CD8-positive, alpha-beta memory T cell (primary cell): ENCODE measurements at regions not wholly inside any gene's neighbourhood (a gene's known extent, or its start where the extent isn't known, plus 50 kb on each side); places are given as distances from the start of the nearest gene placed in this dataset.
A peak's percentile ranks its signal among the peaks of the same experiment; 100 is the strongest.
"Not testable (repeated sequence)": the region's sequence is repeated elsewhere in the genome, so short reads cannot be mapped to it uniquely, and the experiment has no call there.

Source experiments
- CTCF ChIA-PET: fragments of 350-600 bp; sonication (Branson Sonifier 250); formaldehyde crosslinking; loops from one replicate; lab custom pipeline; 2021; ENCODE audit warnings: antibody characterized with exemption; lab: Charles Lee
- POLR2A ChIA-PET: fragments of 350-600 bp; sonication (Branson Sonifier 250); formaldehyde crosslinking; loops from one replicate; lab custom pipeline; 2021; ENCODE audit warnings: antibody characterized with exemption; lab: Charles Lee
- DNase-seq, 5 donors: peaks; one replicate each; pipeline versions ENCODE4 v3.0.0 to v3.0.0-alpha.2; 2020 to 2022; ENCODE audit warnings: mixed read lengths in 1 of 5
- H3K27ac ChIP-seq: one replicate; pipeline ENCODE4 v1.7.0; 2013; ENCODE audit warnings: low read depth, mild to moderate bottlenecking, low read length, moderate library complexity
- H3K27me3 ChIP-seq: 2 replicates; pipeline ENCODE4 v1.7.0; 2013; ENCODE audit warnings: low read length, mild to moderate bottlenecking; ENCODE audit not compliant: insufficient read depth, poor library complexity, severe bottlenecking
- H3K36me3 ChIP-seq: 2 replicates; pipeline ENCODE4 v1.7.0; 2013; ENCODE audit warnings: mild to moderate bottlenecking, low read length, moderate library complexity; ENCODE audit not compliant: insufficient read depth
- H3K4me1 ChIP-seq: 2 replicates; pipeline ENCODE4 v1.7.0; 2013; ENCODE audit warnings: mild to moderate bottlenecking, low read length, moderate library complexity; ENCODE audit not compliant: insufficient read depth
- H3K4me3 ChIP-seq: 2 replicates; pipeline ENCODE4 v1.7.0; 2013; ENCODE audit warnings: mild to moderate bottlenecking, low read length
- H3K9me3 ChIP-seq: 2 replicates; pipeline ENCODE4 v1.7.0; 2013; ENCODE audit warnings: mild to moderate bottlenecking, low read length
- H3K27ac Mint-ChIP-seq, 8 donors: one replicate each; pipeline ENCODE4 v1.8.0; 2020 to 2021; ENCODE audit warnings: mixed read lengths in 8 of 8, mild to moderate bottlenecking in 6 of 8, inconsistent platforms in 3 of 8, moderate library complexity in 3 of 8
- H3K27me3 Mint-ChIP-seq, 2 donors: one replicate each; pipeline ENCODE4 v1.8.0; 2020 to 2021; ENCODE audit warnings: mixed read lengths in 2 of 2, mild to moderate bottlenecking in 1 of 2, moderate library complexity in 1 of 2
- H3K36me3 Mint-ChIP-seq, 3 donors: one replicate each; pipeline ENCODE4 v1.8.0; 2020 to 2021; ENCODE audit warnings: mixed read lengths in 3 of 3, inconsistent platforms in 1 of 3, mild to moderate bottlenecking in 1 of 3
- H3K4me1 Mint-ChIP-seq, 3 donors: one replicate each; pipeline ENCODE4 v1.8.0; 2020 to 2021; ENCODE audit warnings: mixed read lengths in 3 of 3, inconsistent platforms in 1 of 3, mild to moderate bottlenecking in 1 of 3
- H3K4me3 Mint-ChIP-seq, 7 donors: one replicate each; pipeline ENCODE4 v1.8.0; 2020 to 2021; ENCODE audit warnings: mixed read lengths in 7 of 7, mild to moderate bottlenecking in 6 of 7, moderate library complexity in 4 of 7, inconsistent platforms in 2 of 7
- H3K9me3 Mint-ChIP-seq, 5 donors: one replicate each; pipeline ENCODE4 v1.8.0; 2020 to 2022; ENCODE audit warnings: mixed read lengths in 5 of 5, mild to moderate bottlenecking in 3 of 5, moderate library complexity in 2 of 5, inconsistent platforms in 1 of 5

- Histone ChIP-seq H3K4me1 (no peaks in the 10 kb centered on the region), H3K36me3 (no peaks in the 10 kb centered on the region), H3K9me3 (no peaks in the 10 kb centered on the region), H3K27ac (no peak overlapping the region), H3K27me3 (no peaks in the 10 kb centered on the region), H3K4me3 (no peak overlapping the region)
- no peaks in the 10 kb centered on the region for H3K27me3 Mint-ChIP-seq
- POLR2A ChIA-PET, result no interaction called here
- no peak for DNase-seq
- no peak overlapping the region for H3K27ac Mint-ChIP-seq
- no peak overlapping the region for H3K4me3 Mint-ChIP-seq
- H3K4me1 Mint-ChIP-seq, result peaks cover 0 to 6% (median 0%) of the 10 kb centered on the region in 3 donors
- H3K9me3 Mint-ChIP-seq, result no peaks in the 10 kb centered on the region
- H3K36me3 Mint-ChIP-seq, result peaks cover 0 to 1% (median 0%) of the 10 kb centered on the region in 3 donors
- CTCF ChIA-PET, result no interaction called here
These were observed 102.8 kb upstream of the AMZ2 start for GRCh38 chr17:68145088-68145487.

DNA sequence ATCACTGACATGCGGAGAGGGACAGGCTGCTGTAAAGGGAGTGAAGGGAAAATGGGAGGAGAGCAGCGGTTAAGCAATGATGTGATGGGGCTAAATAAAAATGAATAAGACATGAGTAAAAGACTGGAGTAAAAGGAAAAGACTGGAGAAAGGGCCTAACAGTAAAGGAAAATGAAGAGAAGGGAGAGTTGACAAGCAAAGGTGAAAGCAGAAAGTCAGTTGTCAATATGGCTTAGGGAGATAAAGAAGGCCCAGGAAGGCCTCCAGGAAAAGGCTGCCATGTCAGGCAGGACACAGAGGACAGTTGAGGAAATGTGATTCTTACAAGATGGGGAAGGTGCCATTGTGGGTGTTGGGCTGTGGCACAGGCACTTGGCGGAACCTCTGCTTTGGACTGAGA, 98.9 kb upstream of the AMZ2 start:
- ChIA-PET CTCF (no interaction called here), POLR2A (no interaction called here)
- Histone ChIP-seq H3K27me3 (no peaks in the 10 kb centered on the region), H3K27ac (no peak overlapping the region), H3K4me1 (no peaks in the 10 kb centered on the region), H3K9me3 (no peaks in the 10 kb centered on the region), H3K36me3 (no peaks in the 10 kb centered on the region), H3K4me3 (no peak overlapping the region)
- Mint-ChIP-seq H3K4me1 (no peaks in the 10 kb centered on the region), H3K4me3 (no peak overlapping the region), H3K9me3 (no peaks in the 10 kb centered on the region), H3K36me3 (peaks cover 0 to 1% (median 0%) of the 10 kb centered on the region in 3 donors), H3K27me3 (no peaks in the 10 kb centered on the region), H3K27ac (no peak overlapping the region)
- DNase-seq, result no peak

- Histone ChIP-seq H3K27ac (no peak overlapping the region), H3K36me3 (no peaks in the 10 kb centered on the region), H3K4me1 (no peaks in the 10 kb centered on the region), H3K4me3 (no peak overlapping the region), H3K27me3 (no peaks in the 10 kb centered on the region), H3K9me3 (no peaks in the 10 kb centered on the region)
- ChIA-PET POLR2A (interaction anchor here (0.6 kb wide), 1 partner anchor 14 kb away, joined by 3 read pairs; no protein-coding TSS in a partner anchor), CTCF (interaction anchor here (1.4 kb wide), 1 partner anchor 314 kb away, joined by 3 read pairs; no protein-coding TSS in a partner anchor)
- no peak for DNase-seq
- Mint-ChIP-seq H3K36me3 (peaks cover 0 to 3% (median 0%) of the 10 kb centered on the region in 3 donors), H3K27ac (no peak overlapping the region), H3K4me3 (no peak overlapping the region), H3K9me3 (no peaks in the 10 kb centered on the region), H3K4me1 (no peaks in the 10 kb centered on the region), H3K27me3 (no peaks in the 10 kb centered on the region)
These were observed 95.7 kb upstream of the AMZ2 start for GRCh38 chr17:68152161-68152571.

- Histone ChIP-seq H3K27me3 (no peaks in the 10 kb centered on the region), H3K4me1 (no peaks in the 10 kb centered on the region), H3K36me3 (no peaks in the 10 kb centered on the region), H3K27ac (no peak overlapping the region), H3K4me3 (no peak overlapping the region), H3K9me3 (no peaks in the 10 kb centered on the region)
- H3K4me1 Mint-ChIP-seq, result no peaks in the 10 kb centered on the region
- POLR2A ChIA-PET, result no interaction called here
- CTCF ChIA-PET, result no interaction called here
- no peak overlapping the region for H3K27ac Mint-ChIP-seq
- no peaks in the 10 kb centered on the region for H3K27me3 Mint-ChIP-seq
- H3K9me3 Mint-ChIP-seq, result no peaks in the 10 kb centered on the region
- H3K36me3 Mint-ChIP-seq, result peaks cover 0 to 1% (median 0%) of the 10 kb centered on the region in 3 donors
- DNase-seq, result no peak
- no peak overlapping the region for H3K4me3 Mint-ChIP-seq
These were observed 92.2 kb upstream of the AMZ2 start for GRCh38 chr17:68155692-68156091.

GRCh38 chr17:68161644-68162428, 86.0 kb upstream of the AMZ2 start:
- Histone ChIP-seq H3K27ac (no peak overlapping the region), H3K9me3 (no peaks in the 10 kb centered on the region), H3K27me3 (no peaks in the 10 kb centered on the region), H3K4me1 (no peaks in the 10 kb centered on the region), H3K4me3 (no peak overlapping the region), H3K36me3 (no peaks in the 10 kb centered on the region)
- no peak overlapping the region for H3K4me3 Mint-ChIP-seq
- POLR2A ChIA-PET, result no interaction called here
- no peaks in the 10 kb centered on the region for H3K9me3 Mint-ChIP-seq
- no peaks in the 10 kb centered on the region for H3K4me1 Mint-ChIP-seq
- CTCF ChIA-PET, result interaction anchor here (1.9 kb wide), 1 partner anchor 11 kb away, joined by 5 read pairs; no protein-coding TSS in a partner anchor
- peak overlapping the region in 1 of 8 donors; percentile 9 for H3K27ac Mint-ChIP-seq
- DNase-seq, result no peak
- no peaks in the 10 kb centered on the region for H3K27me3 Mint-ChIP-seq
- H3K36me3 Mint-ChIP-seq, result peaks cover 0 to 2% (median 0%) of the 10 kb centered on the region in 3 donors

- H3K27ac Mint-ChIP-seq, result peak overlapping the region in 7 of 8 donors; percentile 9 to 81 (median 33)
- ChIA-PET POLR2A (interaction anchor here (0.6 kb wide), 1 partner anchor 32 kb away, joined by 3 read pairs; no protein-coding TSS in a partner anchor), CTCF (interaction anchor here (0.7 to 7.8 kb wide), 5 partner anchors 13 to 298 kb away, joined by 3 to 123 read pairs (median 3); no protein-coding TSS in a partner anchor)
- DNase-seq, result peak in 1 of 5 donors; percentile 57
- H3K36me3 Mint-ChIP-seq, H3K9me3 Mint-ChIP-seq, H3K27me3 ChIP-seq, H3K27ac ChIP-seq, H3K4me1 ChIP-seq, H3K36me3 ChIP-seq, H3K9me3 ChIP-seq, H3K4me3 ChIP-seq, H3K27me3 Mint-ChIP-seq: not testable (repeated sequence)
- peaks cover 9 to 16% (median 16%) of the 10 kb centered on the region in 3 donors for H3K4me1 Mint-ChIP-seq
- peak overlapping the region in 2 of 7 donors; percentile 10 to 63 for H3K4me3 Mint-ChIP-seq
These were observed 79.3 kb upstream of the AMZ2 start for GRCh38 chr17:68168273-68169164.

GRCh38 chr17:68169165-68169821, 78.5 kb upstream of the AMZ2 start:
- peak overlapping the region in 3 of 8 donors; percentile 33 to 81 (median 50) for H3K27ac Mint-ChIP-seq
- CTCF ChIA-PET, result interaction anchor here (0.7 to 7.8 kb wide), 3 partner anchors 14 to 298 kb away, joined by 3 to 123 read pairs (median 5); no protein-coding TSS in a partner anchor
- peak overlapping the region in 3 of 7 donors; percentile 38 to 63 (median 40) for H3K4me3 Mint-ChIP-seq
- POLR2A ChIA-PET, H3K27me3 ChIP-seq, H3K9me3 Mint-ChIP-seq, H3K9me3 ChIP-seq, H3K27me3 Mint-ChIP-seq, H3K4me3 ChIP-seq, H3K27ac ChIP-seq, H3K4me1 ChIP-seq, H3K36me3 Mint-ChIP-seq, H3K36me3 ChIP-seq: not testable (repeated sequence)
- peaks cover 9 to 16% (median 16%) of the 10 kb centered on the region in 3 donors for H3K4me1 Mint-ChIP-seq
- DNase-seq, result peak in 1 of 5 donors; percentile 19
